ENCODE measurements at regions not wholly inside any gene's neighbourhood (a gene's known extent, or its start where the extent isn't known, plus 50 kb on each side); places are given as distances from the start of the nearest gene placed in this dataset.

- ATAC-seq (ENCODE audit: low read depth in 2 of 2): no peak
- no peak for DNase-seq
- no peaks in the 10 kb centered on the region for H3K4me1 Mint-ChIP-seq
- peaks cover 0 to 2% (median 0%) of the 10 kb centered on the region in 7 donors for H3K9me3 Mint-ChIP-seq
- H3K4me3 Mint-ChIP-seq: no peak overlapping the region
- Histone ChIP-seq H3K27ac (ENCODE audit: insufficient read depth, low read length, poor library complexity, severe bottlenecking) (no peak overlapping the region), H3K4me1 (ENCODE audit: control insufficient read depth, insufficient read depth, low read length, poor library complexity, severe bottlenecking) (no peaks in the 10 kb centered on the region), H3K4me3 (ENCODE audit: low read depth, low read length) (no peak overlapping the region), H3K36me3 (ENCODE audit: control insufficient read depth, insufficient read depth, low read length) (no peaks in the 10 kb centered on the region), H3K9me3 (ENCODE audit: control insufficient read depth in 2 of 2, low read length in 2 of 2) (no peaks in the 10 kb centered on the region), H3K27me3 (ENCODE audit: control insufficient read depth, insufficient read depth, low read length) (no peaks in the 10 kb centered on the region)
- H3K27ac Mint-ChIP-seq: no peak overlapping the region
- no peaks in the 10 kb centered on the region for H3K27me3 Mint-ChIP-seq
- H3K36me3 Mint-ChIP-seq: no peaks in the 10 kb centered on the region
Measured at GRCh38 chr2:33839791-33840190, 240.7 kb upstream of the FAM98A start.

GRCh38 chr2:33836628-33837027 lies 237.5 kb upstream of the FAM98A start:
- Histone ChIP-seq H3K27ac (ENCODE audit: insufficient read depth, low read length, poor library complexity, severe bottlenecking) (no peak overlapping the region), H3K4me1 (ENCODE audit: control insufficient read depth, insufficient read depth, low read length, poor library complexity, severe bottlenecking) (no peaks in the 10 kb centered on the region), H3K36me3 (ENCODE audit: control insufficient read depth, insufficient read depth, low read length) (no peaks in the 10 kb centered on the region), H3K27me3 (ENCODE audit: control insufficient read depth, insufficient read depth, low read length) (no peaks in the 10 kb centered on the region), H3K9me3 (ENCODE audit: control insufficient read depth in 2 of 2, low read length in 2 of 2) (no peaks in the 10 kb centered on the region), H3K4me3 (ENCODE audit: low read depth, low read length) (no peak overlapping the region)
- Mint-ChIP-seq H3K4me3 (no peak overlapping the region), H3K9me3 (peaks cover 0 to 3% (median 0%) of the 10 kb centered on the region in 7 donors), H3K4me1 (no peaks in the 10 kb centered on the region), H3K27ac (peak overlapping the region in 1 of 3 donors; percentile 34), H3K36me3 (no peaks in the 10 kb centered on the region), H3K27me3 (no peaks in the 10 kb centered on the region)
- no peak for ATAC-seq (ENCODE audit: low read depth in 2 of 2)
- DNase-seq: no peak

GRCh38 chr2:33835911-33836310 lies 236.8 kb upstream of the FAM98A start:
- Mint-ChIP-seq H3K27ac (no peak overlapping the region), H3K36me3 (no peaks in the 10 kb centered on the region), H3K4me1 (no peaks in the 10 kb centered on the region), H3K9me3 (peaks cover 0 to 6% (median 0%) of the 10 kb centered on the region in 7 donors), H3K27me3 (no peaks in the 10 kb centered on the region), H3K4me3 (no peak overlapping the region)
- Histone ChIP-seq H3K4me3 (ENCODE audit: low read depth, low read length) (no peak overlapping the region), H3K36me3 (ENCODE audit: control insufficient read depth, insufficient read depth, low read length) (no peaks in the 10 kb centered on the region), H3K27me3 (ENCODE audit: control insufficient read depth, insufficient read depth, low read length) (no peaks in the 10 kb centered on the region), H3K27ac (ENCODE audit: insufficient read depth, low read length, poor library complexity, severe bottlenecking) (no peak overlapping the region), H3K9me3 (ENCODE audit: control insufficient read depth in 2 of 2, low read length in 2 of 2) (no peaks in the 10 kb centered on the region), H3K4me1 (ENCODE audit: control insufficient read depth, insufficient read depth, low read length, poor library complexity, severe bottlenecking) (no peaks in the 10 kb centered on the region)
- ATAC-seq (ENCODE audit: low read depth in 2 of 2): no peak
- no peak for DNase-seq

- no peak for DNase-seq
- Mint-ChIP-seq H3K36me3 (no peaks in the 10 kb centered on the region), H3K4me1 (peaks cover 0 to 5% (median 0%) of the 10 kb centered on the region in 4 donors), H3K27ac (no peak overlapping the region), H3K27me3 (no peaks in the 10 kb centered on the region), H3K9me3 (peaks cover 2 to 6% (median 3%) of the 10 kb centered on the region in 7 donors), H3K4me3 (no peak overlapping the region)
- Histone ChIP-seq H3K27ac (ENCODE audit: insufficient read depth, low read length, poor library complexity, severe bottlenecking) (no peak overlapping the region), H3K4me3 (ENCODE audit: low read depth, low read length) (no peak overlapping the region), H3K36me3 (ENCODE audit: control insufficient read depth, insufficient read depth, low read length) (no peaks in the 10 kb centered on the region), H3K27me3 (ENCODE audit: control insufficient read depth, insufficient read depth, low read length) (no peaks in the 10 kb centered on the region), H3K9me3 (ENCODE audit: control insufficient read depth in 2 of 2, low read length in 2 of 2) (peaks cover 0 to 3% of the 10 kb centered on the region in 2 experiments), H3K4me1 (ENCODE audit: control insufficient read depth, insufficient read depth, low read length, poor library complexity, severe bottlenecking) (no peaks in the 10 kb centered on the region)
- ATAC-seq (ENCODE audit: low read depth in 2 of 2): no peak
Measured at GRCh38 chr2:33822964-33823363, 223.9 kb upstream of the FAM98A start.

- peaks cover 0 to 1% (median 0%) of the 10 kb centered on the region in 7 donors for H3K9me3 Mint-ChIP-seq
- Histone ChIP-seq H3K27ac (ENCODE audit: insufficient read depth, low read length, poor library complexity, severe bottlenecking) (no peak overlapping the region), H3K36me3 (ENCODE audit: control insufficient read depth, insufficient read depth, low read length) (no peaks in the 10 kb centered on the region), H3K4me1 (ENCODE audit: control insufficient read depth, insufficient read depth, low read length, poor library complexity, severe bottlenecking) (no peaks in the 10 kb centered on the region), H3K27me3 (ENCODE audit: control insufficient read depth, insufficient read depth, low read length) (no peaks in the 10 kb centered on the region), H3K4me3 (ENCODE audit: low read depth, low read length) (no peak overlapping the region), H3K9me3 (ENCODE audit: control insufficient read depth in 2 of 2, low read length in 2 of 2) (no peaks in the 10 kb centered on the region)
- DNase-seq (no peak), ATAC-seq (ENCODE audit: low read depth in 2 of 2) (no peak)
- no peaks in the 10 kb centered on the region for H3K27me3 Mint-ChIP-seq
- H3K4me1 Mint-ChIP-seq: no peaks in the 10 kb centered on the region
- H3K27ac Mint-ChIP-seq: no peak overlapping the region
- no peak overlapping the region for H3K4me3 Mint-ChIP-seq
- no peaks in the 10 kb centered on the region for H3K36me3 Mint-ChIP-seq
Measured at GRCh38 chr2:33812707-33813106, 213.6 kb upstream of the FAM98A start.

- Histone ChIP-seq H3K9me3 (ENCODE audit: control insufficient read depth in 2 of 2, low read length in 2 of 2) (no peaks in the 10 kb centered on the region), H3K4me1 (ENCODE audit: control insufficient read depth, insufficient read depth, low read length, poor library complexity, severe bottlenecking) (no peaks in the 10 kb centered on the region), H3K36me3 (ENCODE audit: control insufficient read depth, insufficient read depth, low read length) (no peaks in the 10 kb centered on the region), H3K4me3 (ENCODE audit: low read depth, low read length) (no peak overlapping the region), H3K27ac (ENCODE audit: insufficient read depth, low read length, poor library complexity, severe bottlenecking) (no peak overlapping the region), H3K27me3 (ENCODE audit: control insufficient read depth, insufficient read depth, low read length) (no peaks in the 10 kb centered on the region)
- Mint-ChIP-seq H3K36me3 (no peaks in the 10 kb centered on the region), H3K27me3 (no peaks in the 10 kb centered on the region), H3K9me3 (peaks cover 0 to 1% (median 0%) of the 10 kb centered on the region in 7 donors), H3K4me1 (no peaks in the 10 kb centered on the region), H3K4me3 (no peak overlapping the region), H3K27ac (no peak overlapping the region)
- ATAC-seq (ENCODE audit: low read depth in 2 of 2): no peak
- no peak for DNase-seq
Measured at GRCh38 chr2:33810046-33810835, 211.1 kb upstream of the FAM98A start.

GRCh38 chr2:33806041-33806440 lies 206.9 kb upstream of the FAM98A start:
- no peak for ATAC-seq (ENCODE audit: low read depth in 2 of 2)
- no peak overlapping the region for H3K4me3 Mint-ChIP-seq
- no peaks in the 10 kb centered on the region for H3K36me3 ChIP-seq (ENCODE audit: control insufficient read depth, insufficient read depth, low read length)

GRCh38 chr2:33804155-33804554 lies 205.1 kb upstream of the FAM98A start:
- Histone ChIP-seq H3K9me3 (ENCODE audit: control insufficient read depth in 2 of 2, low read length in 2 of 2) (no peaks in the 10 kb centered on the region), H3K27ac (ENCODE audit: insufficient read depth, low read length, poor library complexity, severe bottlenecking) (no peak overlapping the region), H3K4me3 (ENCODE audit: low read depth, low read length) (no peak overlapping the region), H3K4me1 (ENCODE audit: control insufficient read depth, insufficient read depth, low read length, poor library complexity, severe bottlenecking) (no peaks in the 10 kb centered on the region), H3K27me3 (ENCODE audit: control insufficient read depth, insufficient read depth, low read length) (no peaks in the 10 kb centered on the region), H3K36me3 (ENCODE audit: control insufficient read depth, insufficient read depth, low read length) (no peaks in the 10 kb centered on the region)
- DNase-seq (no peak), ATAC-seq (ENCODE audit: low read depth in 2 of 2) (no peak)
- H3K36me3 Mint-ChIP-seq: no peaks in the 10 kb centered on the region
- no peak overlapping the region for H3K27ac Mint-ChIP-seq
- H3K27me3 Mint-ChIP-seq: no peaks in the 10 kb centered on the region
- no peaks in the 10 kb centered on the region for H3K9me3 Mint-ChIP-seq
- no peak overlapping the region for H3K4me3 Mint-ChIP-seq
- H3K4me1 Mint-ChIP-seq: no peaks in the 10 kb centered on the region

More at GRCh38 chr2:33806041-33806440, 206.9 kb upstream of the FAM98A start:
- H3K4me3 ChIP-seq (ENCODE audit: low read depth, low read length): no peak overlapping the region
- no peak overlapping the region for H3K27ac ChIP-seq (ENCODE audit: insufficient read depth, low read length, poor library complexity, severe bottlenecking)
- no peaks in the 10 kb centered on the region for H3K4me1 Mint-ChIP-seq
- no peaks in the 10 kb centered on the region for H3K27me3 ChIP-seq (ENCODE audit: control insufficient read depth, insufficient read depth, low read length)
- H3K9me3 Mint-ChIP-seq: no peaks in the 10 kb centered on the region
- no peaks in the 10 kb centered on the region for H3K36me3 Mint-ChIP-seq
- no peaks in the 10 kb centered on the region for H3K4me1 ChIP-seq (ENCODE audit: control insufficient read depth, insufficient read depth, low read length, poor library complexity, severe bottlenecking)
- H3K27ac Mint-ChIP-seq: no peak overlapping the region
- no peaks in the 10 kb centered on the region for H3K9me3 ChIP-seq (ENCODE audit: control insufficient read depth in 2 of 2, low read length in 2 of 2)
- H3K27me3 Mint-ChIP-seq: no peaks in the 10 kb centered on the region
- DNase-seq: no peak

All from CD4-positive, CD25-positive, alpha-beta regulatory T cell (primary cell).